Gastrocnemius medialis (tissue), 4 donors: ENCODE measurements at regions not wholly inside any gene's neighbourhood (a gene's known extent, or its start where the extent isn't known, plus 50 kb on each side); places are given as distances from the start of the nearest gene placed in this dataset.

ENCODE experiments used
- CTCF ChIP-seq, 5 experiments: fragments of 450-650 bp in 3 of 5; fragments of 200-600 bp in 2 of 5; sonication (generic) in 2 of 5; IDR thresholded peaks in 4 of 5; conservative IDR thresholded peaks in 1 of 5; 1 replicate in 4 of 5; 2 replicates in 1 of 5; pipeline ENCODE4 v1.5.1; 2016 to 2019; ENCODE audit warnings: antibody characterized with exemption in 5 of 5, mild to moderate bottlenecking in 3 of 5, moderate library complexity in 3 of 5
- POLR2A ChIP-seq, 2 donors: fragments of 450-650 bp; IDR thresholded peaks; one replicate each; pipeline ENCODE4 v1.6.1; 2017; ENCODE audit warnings: antibody characterized with exemption in 2 of 2, mild to moderate bottlenecking in 2 of 2, moderate library complexity in 2 of 2

GRCh38 chr6:155974811-155975323 is 519.2 kb upstream of the NOX3 start:
- no peak for TF ChIP-seq CTCF (IDR thresholded peaks at IDR 0.05 in 4 of 5, conservative IDR thresholded peaks at IDR 0.05 in 1 of 5)
- TF ChIP-seq POLR2A (IDR thresholded peaks at IDR 0.05) = no peak
